Ascending aorta (tissue), 2 donors: ENCODE measurements at regions not wholly inside any gene's neighbourhood (a gene's known extent, or its start where the extent isn't known, plus 50 kb on each side); places are given as distances from the start of the nearest gene placed in this dataset.

ENCODE experiments used
- DNase-seq, 2 donors: peaks; one replicate each; pipeline ENCODE4 v3.0.0-alpha.2; 2019; ENCODE audit warnings: low spot score in 2 of 2
- H3K27ac ChIP-seq, 2 donors: fragments of 200-600 bp; sonication (generic); one replicate each; pipeline ENCODE4 v1.5.1; 2016 to 2017; ENCODE audit warnings: mild to moderate bottlenecking in 1 of 2
- H3K27me3 ChIP-seq: fragments of 200-600 bp; sonication (generic); one replicate; pipeline ENCODE4 v1.5.1; 2017
- H3K36me3 ChIP-seq, 2 donors: fragments of 200-600 bp; sonication (generic); one replicate each; pipeline ENCODE4 v1.5.1; 2016
- H3K4me1 ChIP-seq, 2 donors: fragments of 200-600 bp; sonication (generic); one replicate each; pipeline ENCODE4 v1.5.1; 2016 to 2017; ENCODE audit warnings: mild to moderate bottlenecking in 1 of 2
- H3K4me3 ChIP-seq, 2 donors: fragments of 200-600 bp; sonication (generic); one replicate each; pipeline ENCODE4 v1.5.1; 2016 to 2017; ENCODE audit warnings: mild to moderate bottlenecking in 1 of 2
- H3K9me3 ChIP-seq, 2 donors: fragments of 200-600 bp; sonication (generic); one replicate each; pipeline ENCODE4 v1.5.1; 2016
- intact Hi-C: fragments of 100-400 bp; cut with DNase I; formaldehyde crosslinking; loops from one replicate; pipeline ENCODE4 v1.15.1; 2023
- TF ChIP-seq, protein P1 (sequence below), 3 experiments: fragments of 200-600 bp in 2 of 3; fragments of 450-650 bp in 1 of 3; sonication (generic) in 2 of 3; IDR thresholded peaks; one replicate each; pipeline ENCODE4 v1.5.1; 2016 to 2019; ENCODE audit warnings: antibody characterized with exemption in 3 of 3, mild to moderate bottlenecking in 1 of 3, moderate library complexity in 1 of 3

DNA sequence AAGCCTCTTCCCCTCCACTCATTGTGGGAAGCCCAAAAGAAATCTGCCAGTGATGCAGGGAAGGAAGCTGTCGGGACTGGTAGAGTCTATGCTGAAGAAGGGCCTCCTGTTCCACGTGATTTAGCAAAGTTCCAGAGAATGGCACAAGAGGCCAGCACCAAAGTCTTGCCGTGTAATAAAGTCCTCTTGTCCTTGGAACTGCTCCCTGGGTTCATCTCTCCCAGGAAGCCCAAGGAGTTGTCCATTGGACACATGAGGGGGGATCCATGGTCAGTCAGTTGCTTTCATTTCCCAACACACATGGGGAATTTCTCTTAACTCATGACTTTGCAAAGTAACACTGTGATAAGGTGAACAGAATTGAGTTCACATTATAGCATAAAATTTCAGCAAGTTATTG, 116.1 kb upstream of the RAB4A start:
- Histone ChIP-seq H3K4me3 (no peak overlapping the region), H3K36me3 (no peaks in the 10 kb centered on the region), H3K9me3 (peaks cover 0 to 8% of the 10 kb centered on the region in 2 donors), H3K4me1 (peaks cover 0 to 12% of the 10 kb centered on the region in 2 donors), H3K27ac (no peak overlapping the region), H3K27me3 (no peaks in the 10 kb centered on the region)
- DNase-seq: no peak
- TF ChIP-seq, protein P1, sequence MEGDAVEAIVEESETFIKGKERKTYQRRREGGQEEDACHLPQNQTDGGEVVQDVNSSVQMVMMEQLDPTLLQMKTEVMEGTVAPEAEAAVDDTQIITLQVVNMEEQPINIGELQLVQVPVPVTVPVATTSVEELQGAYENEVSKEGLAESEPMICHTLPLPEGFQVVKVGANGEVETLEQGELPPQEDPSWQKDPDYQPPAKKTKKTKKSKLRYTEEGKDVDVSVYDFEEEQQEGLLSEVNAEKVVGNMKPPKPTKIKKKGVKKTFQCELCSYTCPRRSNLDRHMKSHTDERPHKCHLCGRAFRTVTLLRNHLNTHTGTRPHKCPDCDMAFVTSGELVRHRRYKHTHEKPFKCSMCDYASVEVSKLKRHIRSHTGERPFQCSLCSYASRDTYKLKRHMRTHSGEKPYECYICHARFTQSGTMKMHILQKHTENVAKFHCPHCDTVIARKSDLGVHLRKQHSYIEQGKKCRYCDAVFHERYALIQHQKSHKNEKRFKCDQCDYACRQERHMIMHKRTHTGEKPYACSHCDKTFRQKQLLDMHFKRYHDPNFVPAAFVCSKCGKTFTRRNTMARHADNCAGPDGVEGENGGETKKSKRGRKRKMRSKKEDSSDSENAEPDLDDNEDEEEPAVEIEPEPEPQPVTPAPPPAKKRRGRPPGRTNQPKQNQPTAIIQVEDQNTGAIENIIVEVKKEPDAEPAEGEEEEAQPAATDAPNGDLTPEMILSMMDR (IDR thresholded peaks at IDR 0.05): no peak
- intact Hi-C loops: loop anchor here (5.0 to 10.0 kb wide), 2 partner anchors 118 to 250 kb away; no protein-coding TSS in a partner anchor

DNA sequence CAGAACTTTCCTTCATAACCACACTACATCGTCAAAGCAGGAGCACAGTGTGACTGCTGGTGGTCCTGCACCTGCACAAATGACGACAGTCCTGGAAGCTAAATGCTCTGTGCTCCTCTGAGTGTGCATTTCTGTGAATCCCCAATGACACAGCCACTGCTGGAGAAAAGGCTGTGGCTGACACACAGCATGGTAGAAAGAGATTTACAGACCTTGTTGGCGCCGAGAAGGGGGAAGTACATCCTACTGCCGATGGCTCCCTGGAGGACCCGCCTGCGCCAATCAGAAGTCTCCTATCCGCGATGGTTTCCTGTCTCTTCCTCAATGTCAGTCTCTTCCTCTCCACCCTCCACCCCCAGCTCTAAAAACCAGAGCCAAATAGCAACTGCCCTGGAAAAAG, 115.4 kb upstream of the RAB4A start:
- intact Hi-C loops: loop anchor here (10.0 kb wide), 1 partner anchor 251 kb away; no protein-coding TSS in a partner anchor
- Histone ChIP-seq H3K4me1 (peaks cover 0 to 12% of the 10 kb centered on the region in 2 donors), H3K9me3 (peaks cover 0 to 8% of the 10 kb centered on the region in 2 donors), H3K27me3 (no peaks in the 10 kb centered on the region), H3K36me3 (no peaks in the 10 kb centered on the region), H3K4me3 (no peak overlapping the region), H3K27ac (no peak overlapping the region)
- no peak for DNase-seq
- TF ChIP-seq, protein P1 (IDR thresholded peaks at IDR 0.05): no peak

DNA sequence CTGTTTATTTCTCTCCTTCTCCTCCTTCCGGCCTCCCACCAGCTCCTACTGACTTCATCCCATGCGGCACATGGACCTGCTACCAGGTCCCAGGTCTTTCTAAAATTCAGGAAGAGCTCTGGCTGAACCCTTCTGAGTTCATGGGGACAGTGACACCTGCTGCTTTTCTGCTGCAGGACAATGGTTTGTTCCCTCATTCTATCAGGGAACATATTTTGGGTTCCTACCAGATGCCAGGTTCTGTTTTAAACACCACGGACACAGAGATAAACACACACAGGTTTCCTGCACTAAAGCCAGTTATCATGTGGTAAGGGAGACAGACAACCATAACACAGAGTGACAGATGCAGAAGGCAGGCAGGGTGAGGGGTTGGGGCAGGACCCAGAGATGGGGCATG, 114.0 kb upstream of the RAB4A start:
- Histone ChIP-seq H3K4me3 (no peak overlapping the region), H3K36me3 (no peaks in the 10 kb centered on the region), H3K9me3 (peaks cover 0 to 8% of the 10 kb centered on the region in 2 donors), H3K27me3 (no peaks in the 10 kb centered on the region), H3K27ac (peak overlapping the region in 1 of 2 donors; percentile 6), H3K4me1 (peaks cover 0 to 12% of the 10 kb centered on the region in 2 donors)
- TF ChIP-seq, protein P1 (IDR thresholded peaks at IDR 0.05): peak; percentile 69 to 73 (median 72)
- DNase-seq: peak in 1 of 2 donors; percentile 75
- intact Hi-C loops: loop anchor here (1.0 to 10.0 kb wide), 4 partner anchors 70 to 493 kb away; partner anchors contain the start of gene RHOU

DNA sequence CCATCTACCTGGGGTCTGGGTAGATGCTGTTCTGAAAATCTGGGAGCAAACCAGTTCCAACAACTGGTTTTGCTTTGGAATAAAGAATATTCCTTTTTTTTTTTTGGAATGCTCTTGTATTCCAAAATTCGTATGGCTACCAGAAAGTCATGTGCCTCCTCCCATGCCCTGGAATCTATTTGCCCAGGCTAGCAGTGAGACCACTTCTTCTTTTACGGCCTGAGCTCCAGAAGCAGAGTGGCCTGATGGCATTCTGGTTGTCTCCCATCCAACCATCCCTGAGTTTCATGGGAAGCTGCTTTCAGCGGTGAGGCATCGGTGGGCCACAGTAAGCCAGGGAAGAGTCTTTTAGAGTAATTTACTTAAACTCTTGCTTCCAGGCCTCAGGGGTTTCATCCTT, 113.4 kb upstream of the RAB4A start:
- Histone ChIP-seq H3K27ac (peak overlapping the region; percentile 6 to 13), H3K4me3 (no peak overlapping the region), H3K27me3 (no peaks in the 10 kb centered on the region), H3K36me3 (no peaks in the 10 kb centered on the region), H3K4me1 (peaks cover 0 to 12% of the 10 kb centered on the region in 2 donors), H3K9me3 (peaks cover 0 to 8% of the 10 kb centered on the region in 2 donors)
- intact Hi-C loops: loop anchor here (1.0 to 10.0 kb wide), 4 partner anchors 69 to 493 kb away; partner anchors contain the start of gene RHOU
- DNase-seq: no peak
- TF ChIP-seq, protein P1 (IDR thresholded peaks at IDR 0.05): no peak

DNA sequence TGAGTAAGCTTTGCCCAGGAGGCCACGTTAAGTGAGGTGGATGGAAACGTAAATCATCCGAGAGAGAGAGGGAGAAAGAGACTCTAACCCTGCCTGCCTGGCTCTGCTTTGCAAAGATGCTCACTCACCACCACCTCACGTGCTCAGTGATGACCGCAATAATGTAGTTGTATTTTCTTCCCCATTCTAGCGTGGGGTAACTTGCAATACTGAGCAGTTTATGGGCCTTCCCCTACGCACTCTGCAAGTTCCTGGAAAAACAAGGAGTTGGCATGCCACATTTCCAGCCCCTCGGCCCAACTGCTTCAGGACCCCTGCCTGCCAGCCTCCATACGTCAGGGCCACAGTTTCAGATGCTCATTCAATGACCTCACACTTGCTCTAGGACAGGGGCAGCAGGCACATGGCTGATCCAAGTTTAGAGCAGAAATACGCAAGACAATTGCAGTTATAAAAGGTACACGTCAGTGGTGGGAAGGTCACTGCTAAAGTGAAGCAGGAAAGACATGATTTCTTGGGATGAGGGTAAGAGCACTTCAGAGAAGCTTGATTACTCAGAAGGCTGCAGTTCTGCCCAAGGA, 112.5 kb upstream of the RAB4A start:
- no peak overlapping the region for H3K27ac ChIP-seq
- intact Hi-C loops: loop anchor here (10.0 kb wide), 1 partner anchor 254 kb away; no protein-coding TSS in a partner anchor
- H3K4me3 ChIP-seq: no peak overlapping the region
- TF ChIP-seq, protein P1 (IDR thresholded peaks at IDR 0.05): no peak
- H3K36me3 ChIP-seq: no peaks in the 10 kb centered on the region
- no peaks in the 10 kb centered on the region for H3K27me3 ChIP-seq
- H3K9me3 ChIP-seq: peaks cover 0 to under 1% of the 10 kb centered on the region in 2 donors
- peak; percentile 45 to 74 for DNase-seq
- H3K4me1 ChIP-seq: peaks cover 0 to 12% of the 10 kb centered on the region in 2 donors
